Endodermal cell (in vitro differentiated cells): ENCODE measurements at regions not wholly inside any gene's neighbourhood (a gene's known extent, or its start where the extent isn't known, plus 50 kb on each side); places are given as distances from the start of the nearest gene placed in this dataset.

Experiments
- DNase-seq: peaks from one replicate; pipeline ENCODE4 v3.0.0-alpha.2; 2017
- H3K27ac ChIP-seq: 2 replicates; pipeline ENCODE4 v1.5.1; 2013; ENCODE audit warnings: mild to moderate bottlenecking, low read depth, low read length, moderate library complexity
- H3K27me3 ChIP-seq: 2 replicates; pipeline ENCODE4 v1.6.1; 2013; ENCODE audit warnings: mild to moderate bottlenecking, low read length, moderate library complexity; ENCODE audit not compliant: insufficient read depth, control insufficient read depth, poor library complexity, severe bottlenecking
- H3K36me3 ChIP-seq: 2 replicates; pipeline ENCODE4 v1.7.0; 2013; ENCODE audit warnings: mild to moderate bottlenecking, low read length, moderate library complexity; ENCODE audit not compliant: control insufficient read depth, insufficient read depth
- H3K4me1 ChIP-seq: one replicate; pipeline ENCODE4 v1.7.0; 2013; ENCODE audit warnings: low read length; ENCODE audit not compliant: control insufficient read depth, insufficient read depth
- H3K4me3 ChIP-seq: 2 replicates; pipeline ENCODE4 v1.5.1; 2013; ENCODE audit warnings: mild to moderate bottlenecking, low read length, moderate library complexity
- H3K9ac ChIP-seq: 2 replicates; pipeline ENCODE4 v1.6.1; 2013; ENCODE audit warnings: mild to moderate bottlenecking, low read length, moderate library complexity; ENCODE audit not compliant: poor library complexity, severe bottlenecking; ENCODE audit errors: extremely low read depth
- H3K9me3 ChIP-seq: 2 replicates; pipeline ENCODE4 v1.6.1; 2013; ENCODE audit warnings: mild to moderate bottlenecking, low read length, moderate library complexity; ENCODE audit not compliant: control insufficient read depth
- H3K27ac Mint-ChIP-seq: 2 replicates; pipeline ENCODE4 v1.8.0; 2020; ENCODE audit warnings: mixed read lengths
- H3K27me3 Mint-ChIP-seq: 2 replicates; pipeline ENCODE4 v1.8.0; 2021; ENCODE audit warnings: mild to moderate bottlenecking, mixed read lengths; ENCODE audit not compliant: insufficient read depth
- H3K36me3 Mint-ChIP-seq: 2 replicates; pipeline ENCODE4 v1.8.0; 2020; ENCODE audit warnings: low read depth, mixed read lengths
- H3K4me1 Mint-ChIP-seq: 2 replicates; pipeline ENCODE4 v1.8.0; 2020; ENCODE audit warnings: mixed read lengths
- H3K4me3 Mint-ChIP-seq: 2 replicates; pipeline ENCODE4 v1.8.0; 2020; ENCODE audit warnings: mild to moderate bottlenecking, moderate library complexity, mixed read lengths
- H3K9me3 Mint-ChIP-seq: 2 replicates; pipeline ENCODE4 v1.8.0; 2020; ENCODE audit warnings: mild to moderate bottlenecking, mixed read lengths
- CTCF ChIP-seq: fragments of 200-600 bp; sonication (generic); conservative IDR thresholded peaks from 2 replicates; pipeline ENCODE4 v1.5.0; 2021; ENCODE audit warnings: antibody characterized with exemption, mild to moderate bottlenecking
- WGBS, 2 experiments: methylation state at CpG; one replicate each; pipeline versions ENCODE4 v1.1.5 to v1.1.7; 2013; ENCODE audit warnings: missing lambda C conversion rate in 2 of 2, mixed read lengths in 1 of 2; ENCODE audit not compliant: insufficient coverage in 1 of 2, insufficient read length in 1 of 2; 5-methylcytosine and 5-hydroxymethylcytosine counted together

GRCh38 chr7:132635127-132635526 lies 58.9 kb upstream of the PLXNA4 start:
- H3K9ac ChIP-seq: no peak overlapping the region
- no peaks in the 10 kb centered on the region for H3K9me3 Mint-ChIP-seq
- H3K27ac Mint-ChIP-seq: no peak overlapping the region
- H3K36me3 Mint-ChIP-seq: no peaks in the 10 kb centered on the region
- WGBS, 2 experiments: 75 to 91% methylated on average over 1 to 4 of the region's 4 CpGs
- peaks cover 7% of the 10 kb centered on the region for H3K4me1 Mint-ChIP-seq
- no peak overlapping the region for H3K4me3 ChIP-seq
- H3K36me3 ChIP-seq: no peaks in the 10 kb centered on the region
- no peak for TF ChIP-seq CTCF
- no peaks in the 10 kb centered on the region for H3K9me3 ChIP-seq
- H3K4me3 Mint-ChIP-seq: no peak overlapping the region
- peaks cover 18% of the 10 kb centered on the region for H3K27me3 Mint-ChIP-seq
- H3K27ac ChIP-seq: no peak overlapping the region
- no peak for DNase-seq
- no peaks in the 10 kb centered on the region for H3K27me3 ChIP-seq
- no peaks in the 10 kb centered on the region for H3K4me1 ChIP-seq

GRCh38 chr7:132630834-132631233 lies 54.6 kb upstream of the PLXNA4 start:
- Mint-ChIP-seq H3K27ac (no peak overlapping the region), H3K9me3 (no peaks in the 10 kb centered on the region), H3K4me3 (no peak overlapping the region), H3K36me3 (no peaks in the 10 kb centered on the region), H3K27me3 (peaks cover 8% of the 10 kb centered on the region), H3K4me1 (peaks cover 7% of the 10 kb centered on the region)
- no peaks in the 10 kb centered on the region for H3K27me3 ChIP-seq
- H3K4me3 ChIP-seq: no peak overlapping the region
- DNase-seq: no peak
- no peak for TF ChIP-seq CTCF
- H3K36me3 ChIP-seq: no peaks in the 10 kb centered on the region
- 89 to 100% methylated on average over 1 to 2 of the region's 2 CpGs for WGBS, 2 experiments
- no peak overlapping the region for H3K9ac ChIP-seq
- no peaks in the 10 kb centered on the region for H3K4me1 ChIP-seq
- H3K27ac ChIP-seq: no peak overlapping the region
- no peaks in the 10 kb centered on the region for H3K9me3 ChIP-seq
